KMS-11 (cell line): ENCODE measurements at regions not wholly inside any gene's neighbourhood (a gene's known extent, or its start where the extent isn't known, plus 50 kb on each side); places are given as distances from the start of the nearest gene placed in this dataset.

ENCODE experiments used
- H2AFZ ChIP-seq: fragments of 200-600 bp; sonication (generic); 2 replicates; pipeline ENCODE4 v1.6.1; 2016; ENCODE audit warnings: antibody characterized with exemption, mixed run types, low read depth
- H3K27ac ChIP-seq: fragments of 200-600 bp; sonication (generic); 2 replicates; pipeline ENCODE4 v1.6.1; 2016; ENCODE audit warnings: mild to moderate bottlenecking, mixed run types
- H3K27me3 ChIP-seq: fragments of 200-600 bp; sonication (generic); 2 replicates; pipeline ENCODE4 v1.6.1; 2017; ENCODE audit warnings: mild to moderate bottlenecking, low read depth, mixed run types, moderate library complexity; ENCODE audit not compliant: insufficient read depth
- H3K36me3 ChIP-seq: fragments of 200-600 bp; sonication (generic); 2 replicates; pipeline ENCODE4 v1.6.1; 2017; ENCODE audit warnings: mild to moderate bottlenecking, mixed run types; ENCODE audit not compliant: insufficient read depth
- H3K4me1 ChIP-seq: fragments of 200-600 bp; sonication (generic); 2 replicates; pipeline ENCODE4 v1.6.1; 2016; ENCODE audit warnings: mild to moderate bottlenecking, low read depth, mixed run types; ENCODE audit not compliant: poor library complexity, severe bottlenecking
- H3K4me2 ChIP-seq: fragments of 200-600 bp; sonication (generic); 2 replicates; pipeline ENCODE4 v1.7.0; 2016; ENCODE audit warnings: mild to moderate bottlenecking, mixed run types
- H3K4me3 ChIP-seq: fragments of 200-600 bp; sonication (generic); IDR thresholded peaks from 2 replicates; pipeline ENCODE4 v1.6.1; 2017; ENCODE audit warnings: low read depth, low read length, mixed read lengths; ENCODE audit not compliant: insufficient read depth
- H3K79me2 ChIP-seq: fragments of 200-600 bp; sonication (generic); 2 replicates; pipeline ENCODE4 v1.6.1; 2016; ENCODE audit warnings: low read depth, mixed run types; ENCODE audit not compliant: insufficient read depth
- H3K9ac ChIP-seq: fragments of 200-600 bp; sonication (generic); 2 replicates; pipeline ENCODE4 v1.6.1; 2016; ENCODE audit warnings: mild to moderate bottlenecking, mixed run types
- H4K20me1 ChIP-seq: fragments of 200-600 bp; sonication (generic); 2 replicates; pipeline ENCODE4 v1.6.1; 2016; ENCODE audit warnings: mild to moderate bottlenecking, mixed run types; ENCODE audit not compliant: insufficient read depth
- TF ChIP-seq, protein P1 (sequence below): fragments of 200-600 bp; sonication (generic); conservative IDR thresholded peaks from 2 replicates; pipeline ENCODE4 v1.6.1; 2017; ENCODE audit warnings: low read depth, mild to moderate bottlenecking, antibody characterized with exemption, low read length, moderate library complexity, mixed read lengths

DNA sequence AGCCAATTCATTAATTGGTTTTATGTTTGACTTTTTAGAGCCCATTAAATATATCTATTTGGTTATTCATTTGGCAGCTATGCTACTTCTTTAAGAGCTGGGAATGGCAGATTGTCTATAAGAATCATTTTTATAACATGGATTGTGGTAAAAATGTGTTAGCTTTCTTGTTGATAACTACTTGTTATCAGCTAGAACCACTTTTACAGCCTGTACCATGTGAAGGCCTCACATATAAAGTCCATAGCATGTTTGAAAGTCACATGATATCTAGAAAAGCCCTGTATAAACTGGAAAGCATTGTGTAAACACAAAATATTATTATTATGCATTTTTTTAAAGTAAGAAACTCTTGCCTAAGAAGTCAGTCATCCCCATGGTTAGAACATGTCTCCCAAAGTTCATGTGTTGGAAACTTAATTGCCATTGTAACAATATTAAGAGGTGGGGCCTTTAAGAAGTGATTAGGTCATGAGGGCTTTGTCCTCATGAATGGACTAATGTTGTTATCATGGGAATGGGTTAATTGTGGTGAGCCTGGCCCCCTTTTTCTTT, 110.9 kb upstream of the BMP2K start:
- Histone ChIP-seq H4K20me1 (no peaks in the 10 kb centered on the region), H3K4me2 (no peak overlapping the region), H3K9ac (no peak overlapping the region), H3K36me3 (no peaks in the 10 kb centered on the region), H2AFZ (no peak overlapping the region), H3K4me1 (peaks cover 33% of the 10 kb centered on the region), H3K4me3 (no peak overlapping the region), H3K27ac (no peak overlapping the region), H3K79me2 (no peaks in the 10 kb centered on the region), H3K27me3 (no peaks in the 10 kb centered on the region)
- TF ChIP-seq, protein P1, sequence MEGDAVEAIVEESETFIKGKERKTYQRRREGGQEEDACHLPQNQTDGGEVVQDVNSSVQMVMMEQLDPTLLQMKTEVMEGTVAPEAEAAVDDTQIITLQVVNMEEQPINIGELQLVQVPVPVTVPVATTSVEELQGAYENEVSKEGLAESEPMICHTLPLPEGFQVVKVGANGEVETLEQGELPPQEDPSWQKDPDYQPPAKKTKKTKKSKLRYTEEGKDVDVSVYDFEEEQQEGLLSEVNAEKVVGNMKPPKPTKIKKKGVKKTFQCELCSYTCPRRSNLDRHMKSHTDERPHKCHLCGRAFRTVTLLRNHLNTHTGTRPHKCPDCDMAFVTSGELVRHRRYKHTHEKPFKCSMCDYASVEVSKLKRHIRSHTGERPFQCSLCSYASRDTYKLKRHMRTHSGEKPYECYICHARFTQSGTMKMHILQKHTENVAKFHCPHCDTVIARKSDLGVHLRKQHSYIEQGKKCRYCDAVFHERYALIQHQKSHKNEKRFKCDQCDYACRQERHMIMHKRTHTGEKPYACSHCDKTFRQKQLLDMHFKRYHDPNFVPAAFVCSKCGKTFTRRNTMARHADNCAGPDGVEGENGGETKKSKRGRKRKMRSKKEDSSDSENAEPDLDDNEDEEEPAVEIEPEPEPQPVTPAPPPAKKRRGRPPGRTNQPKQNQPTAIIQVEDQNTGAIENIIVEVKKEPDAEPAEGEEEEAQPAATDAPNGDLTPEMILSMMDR = no peak

DNA sequence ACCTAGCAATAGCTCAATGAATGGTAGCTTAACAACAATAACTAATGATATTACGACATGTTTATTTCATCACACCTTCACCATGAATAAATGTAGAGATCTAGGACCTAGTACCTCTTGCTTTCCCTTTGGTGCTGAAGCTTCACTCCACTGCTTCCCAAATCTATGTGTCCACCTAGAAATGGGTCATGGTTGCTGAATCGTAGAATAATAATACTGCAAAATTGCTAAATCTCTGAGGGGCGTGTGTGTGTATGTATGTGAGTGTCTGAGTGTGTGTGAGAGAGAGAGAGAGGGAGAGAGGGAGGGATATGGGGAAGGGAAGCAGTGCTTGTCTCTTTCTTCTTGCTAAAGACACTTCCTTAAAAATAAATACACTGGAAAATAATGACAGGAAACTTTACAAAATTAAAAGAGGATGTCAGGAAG, 109.3 kb upstream of the BMP2K start:
- Histone ChIP-seq H3K4me2 (no peak overlapping the region), H3K9ac (no peak overlapping the region), H3K79me2 (no peaks in the 10 kb centered on the region), H3K36me3 (no peaks in the 10 kb centered on the region), H3K4me1 (peaks cover 19% of the 10 kb centered on the region), H3K27me3 (no peaks in the 10 kb centered on the region), H3K27ac (no peak overlapping the region), H3K4me3 (no peak overlapping the region), H4K20me1 (no peaks in the 10 kb centered on the region), H2AFZ (no peak overlapping the region)
- TF ChIP-seq, protein P1 = no peak

DNA sequence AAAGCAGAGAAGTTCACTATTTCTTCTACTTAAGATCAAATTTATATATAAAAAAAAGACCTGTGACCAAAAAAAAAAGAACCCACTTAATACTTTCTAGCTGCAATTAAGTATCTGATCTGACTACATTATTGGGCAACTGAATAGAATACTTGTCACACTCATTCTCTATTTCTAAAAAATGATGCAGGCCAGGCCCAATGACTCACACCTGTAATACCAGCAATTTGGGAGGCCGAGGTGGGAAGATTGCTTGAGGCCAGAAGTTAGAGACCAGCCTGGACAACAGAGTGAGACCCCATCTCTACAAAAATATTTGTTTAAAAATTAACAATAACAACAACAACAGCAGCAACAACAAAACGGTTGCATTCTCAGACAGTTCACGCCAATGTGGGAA, 108.8 kb upstream of the BMP2K start:
- Histone ChIP-seq H3K4me2 (no peak overlapping the region), H2AFZ (no peak overlapping the region), H3K4me1 (peaks cover 14% of the 10 kb centered on the region), H3K79me2 (no peaks in the 10 kb centered on the region), H3K9ac (no peak overlapping the region), H3K27me3 (no peaks in the 10 kb centered on the region), H3K4me3 (no peak overlapping the region), H3K36me3 (no peaks in the 10 kb centered on the region), H3K27ac (no peak overlapping the region), H4K20me1 (no peaks in the 10 kb centered on the region)
- TF ChIP-seq, protein P1 = no peak

DNA sequence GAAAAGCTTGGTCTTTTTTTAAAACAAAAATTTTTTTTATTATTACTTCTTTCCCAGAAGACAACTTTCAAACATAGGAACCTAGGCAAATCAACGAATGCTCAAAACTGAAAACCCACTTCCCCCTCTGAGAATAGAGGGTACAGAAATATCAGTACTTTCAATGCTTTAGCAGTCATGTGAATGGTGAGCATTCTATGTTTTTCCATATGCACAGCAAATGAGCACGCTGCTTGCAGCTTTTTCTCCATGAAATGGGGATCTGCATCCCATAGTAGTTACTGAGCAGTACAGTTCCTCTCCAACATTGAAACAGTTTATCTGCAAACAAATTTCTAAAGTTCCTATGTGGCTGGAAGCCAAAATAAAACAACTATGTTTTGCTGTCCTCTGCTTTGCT, 108.4 kb upstream of the BMP2K start:
- no peak overlapping the region for H3K4me2 ChIP-seq
- H2AFZ ChIP-seq = no peak overlapping the region
- no peaks in the 10 kb centered on the region for H4K20me1 ChIP-seq
- H3K4me1 ChIP-seq = peaks cover 10% of the 10 kb centered on the region
- no peak overlapping the region for H3K27ac ChIP-seq
- TF ChIP-seq, protein P1 = no peak
- H3K27me3 ChIP-seq = no peaks in the 10 kb centered on the region
- H3K36me3 ChIP-seq = no peaks in the 10 kb centered on the region
- H3K79me2 ChIP-seq = no peaks in the 10 kb centered on the region
- no peak overlapping the region for H3K4me3 ChIP-seq
- no peak overlapping the region for H3K9ac ChIP-seq
